Neural cell (in vitro differentiated cells): ENCODE measurements at regions not wholly inside any gene's neighbourhood (a gene's known extent, or its start where the extent isn't known, plus 50 kb on each side); places are given as distances from the start of the nearest gene placed in this dataset.

Experiments used
- H2AFZ ChIP-seq: fragments of 200-600, 300-800 bp; sonication (generic), shearing (Covaris generic); 2 replicates; pipeline ENCODE4 v1.6.0; 2014; ENCODE audit warnings: low read depth, mild to moderate bottlenecking, antibody characterized with exemption, low read length, moderate library complexity
- H3F3A ChIP-seq: fragments of 200-600 bp; shearing (Covaris generic); 2 replicates; pipeline ENCODE4 v1.6.1; 2016; ENCODE audit warnings: mild to moderate bottlenecking, moderate library complexity, mixed read lengths, antibody characterized with exemption, low read length; ENCODE audit not compliant: insufficient read depth, poor library complexity, severe bottlenecking
- H3K27ac ChIP-seq: fragments of 200-600, 300-800 bp; sonication (generic), shearing (Covaris generic); 2 replicates; pipeline ENCODE4 v1.5.1; 2014; ENCODE audit warnings: mild to moderate bottlenecking, low read length, moderate library complexity
- H3K27me3 ChIP-seq: fragments of 300-800, 200-600 bp; sonication (generic), shearing (Covaris generic); 2 replicates; pipeline ENCODE4 v1.6.0; 2014; ENCODE audit warnings: mild to moderate bottlenecking, low read depth, low read length, moderate library complexity; ENCODE audit not compliant: insufficient read depth
- H3K36me3 ChIP-seq: fragments of 300-800, 200-600 bp; sonication (generic), shearing (Covaris generic); 2 replicates; pipeline ENCODE4 v1.5.1; 2014; ENCODE audit warnings: mild to moderate bottlenecking, antibody characterized with exemption, low read length, moderate library complexity; ENCODE audit not compliant: insufficient read depth
- H3K4me2 ChIP-seq: fragments of 300-800, 200-600 bp; sonication (generic), shearing (Covaris generic); 2 replicates; pipeline ENCODE4 v1.6.0; 2014; ENCODE audit warnings: mild to moderate bottlenecking, low read length
- H3K4me3 ChIP-seq: fragments of 300-800, 200-600 bp; sonication (generic), shearing (Covaris generic); 2 replicates; pipeline ENCODE4 v1.5.1; 2014; ENCODE audit warnings: mild to moderate bottlenecking, low read length, moderate library complexity
- H3K79me2 ChIP-seq: fragments of 200-600 bp; shearing (Covaris generic); replicated peaks from 2 replicates; pipeline ENCODE4 v1.6.0; 2014; ENCODE audit warnings: mild to moderate bottlenecking, low read length, moderate library complexity; ENCODE audit not compliant: insufficient read depth
- H3K9ac ChIP-seq: fragments of 300-800, 200-600 bp; sonication (generic), shearing (Covaris generic); 2 replicates; pipeline ENCODE4 v1.6.1; 2016; ENCODE audit warnings: mild to moderate bottlenecking, low read length, mixed read lengths
- H3K9me2 ChIP-seq: fragments of 200-600 bp; shearing (Covaris generic); 2 replicates; pipeline ENCODE4 v1.6.1; 2016; ENCODE audit warnings: mild to moderate bottlenecking, low read length, mixed read lengths; ENCODE audit not compliant: insufficient read depth
- H3K9me3 ChIP-seq: fragments of 200-600, 300-800 bp; sonication (generic), shearing (Covaris generic); 2 replicates; pipeline ENCODE4 v1.6.1; 2016; ENCODE audit warnings: mild to moderate bottlenecking, mixed run types, low read length, moderate library complexity, mixed read lengths
- H4K20me1 ChIP-seq: fragments of 200-600 bp; shearing (Covaris generic); 2 replicates; pipeline ENCODE4 v1.6.1; 2016; ENCODE audit warnings: mild to moderate bottlenecking, mixed run types; ENCODE audit not compliant: insufficient read depth
- EP300 ChIP-seq: fragments of 450-650 bp; conservative IDR thresholded peaks from 2 replicates; pipeline ENCODE4 v1.6.1; 2014; ENCODE audit warnings: antibody characterized with exemption, mild to moderate bottlenecking, moderate library complexity; ENCODE audit not compliant: poor library complexity, severe bottlenecking
- EZH2 ChIP-seq: fragments of 200-600, 300-800 bp; shearing (Covaris generic), sonication (generic); IDR thresholded peaks from 2 replicates; pipeline ENCODE4 v1.6.1; 2014; ENCODE audit warnings: antibody characterized with exemption, low read length, borderline replicate concordance, mild to moderate bottlenecking; ENCODE audit not compliant: insufficient read depth, poor library complexity, severe bottlenecking
- MXI1 ChIP-seq: fragments of 450-650 bp; conservative IDR thresholded peaks from 2 replicates; pipeline ENCODE4 v1.6.1; 2014; ENCODE audit warnings: antibody characterized with exemption, mild to moderate bottlenecking; ENCODE audit not compliant: poor library complexity, severe bottlenecking
- POLR2AphosphoS5 ChIP-seq: IDR thresholded peaks from 2 replicates; pipeline ENCODE4 v1.6.1; 2012
- RAD21 ChIP-seq: fragments of 450-650 bp; conservative IDR thresholded peaks from 2 replicates; pipeline ENCODE4 v1.6.1; 2014; ENCODE audit warnings: antibody characterized with exemption, mild to moderate bottlenecking, moderate library complexity
- SMC3 ChIP-seq: fragments of 450-650 bp; conservative IDR thresholded peaks from 2 replicates; pipeline ENCODE4 v1.6.1; 2014; ENCODE audit warnings: antibody characterized with exemption, mild to moderate bottlenecking, moderate library complexity; ENCODE audit not compliant: poor library complexity
- TAF1 ChIP-seq: IDR thresholded peaks from 2 replicates; pipeline ENCODE4 v1.6.1; 2012; ENCODE audit warnings: low read depth
- TF ChIP-seq, protein P1 (sequence below): fragments of 450-650 bp; IDR thresholded peaks from 2 replicates; pipeline ENCODE4 v1.5.1; 2014; ENCODE audit warnings: antibody characterized with exemption, mild to moderate bottlenecking, moderate library complexity; ENCODE audit not compliant: poor library complexity, severe bottlenecking
- TF ChIP-seq, protein P2 (sequence below): IDR thresholded peaks from 2 replicates; pipeline ENCODE4 v1.6.1; 2012; ENCODE audit warnings: borderline replicate concordance

DNA sequence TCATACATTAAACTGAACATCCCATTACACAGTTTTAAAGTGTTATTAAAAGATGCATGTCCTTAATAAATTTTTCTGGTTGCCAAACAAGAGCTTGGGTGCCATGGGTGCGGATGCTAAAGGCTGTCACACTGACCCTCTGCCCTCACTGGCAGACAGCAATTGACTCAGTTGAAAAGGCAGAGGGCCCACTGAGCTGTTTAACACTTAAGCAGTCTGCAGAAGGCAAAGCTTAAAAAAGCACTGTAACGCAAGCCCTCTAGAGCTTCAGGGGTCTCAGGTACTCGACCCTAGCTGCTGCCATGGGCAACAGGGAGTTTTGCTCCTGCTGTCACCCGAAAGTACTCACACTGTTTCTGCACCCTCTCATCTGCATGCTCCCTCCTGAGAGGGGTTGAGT is 726.4 kb upstream of the TYRP1 start:
- Histone ChIP-seq H4K20me1 (no peaks in the 10 kb centered on the region), H3K36me3 (no peaks in the 10 kb centered on the region), H3K27ac (no peak overlapping the region), H3K79me2 (no peaks in the 10 kb centered on the region), H3K9me3 (no peaks in the 10 kb centered on the region), H3F3A (no peaks in the 10 kb centered on the region), H3K4me3 (no peak overlapping the region), H3K27me3 (no peaks in the 10 kb centered on the region), H3K9ac (no peak overlapping the region), H3K4me2 (no peak overlapping the region), H2AFZ (no peak overlapping the region), H3K9me2 (no peaks in the 10 kb centered on the region)
- TF ChIP-seq TAF1 (no peak), RAD21 (no peak), EP300 (no peak), MXI1 (no peak), EZH2 (no peak), POLR2AphosphoS5 (no peak), SMC3 (no peak)
- TF ChIP-seq, protein P1, sequence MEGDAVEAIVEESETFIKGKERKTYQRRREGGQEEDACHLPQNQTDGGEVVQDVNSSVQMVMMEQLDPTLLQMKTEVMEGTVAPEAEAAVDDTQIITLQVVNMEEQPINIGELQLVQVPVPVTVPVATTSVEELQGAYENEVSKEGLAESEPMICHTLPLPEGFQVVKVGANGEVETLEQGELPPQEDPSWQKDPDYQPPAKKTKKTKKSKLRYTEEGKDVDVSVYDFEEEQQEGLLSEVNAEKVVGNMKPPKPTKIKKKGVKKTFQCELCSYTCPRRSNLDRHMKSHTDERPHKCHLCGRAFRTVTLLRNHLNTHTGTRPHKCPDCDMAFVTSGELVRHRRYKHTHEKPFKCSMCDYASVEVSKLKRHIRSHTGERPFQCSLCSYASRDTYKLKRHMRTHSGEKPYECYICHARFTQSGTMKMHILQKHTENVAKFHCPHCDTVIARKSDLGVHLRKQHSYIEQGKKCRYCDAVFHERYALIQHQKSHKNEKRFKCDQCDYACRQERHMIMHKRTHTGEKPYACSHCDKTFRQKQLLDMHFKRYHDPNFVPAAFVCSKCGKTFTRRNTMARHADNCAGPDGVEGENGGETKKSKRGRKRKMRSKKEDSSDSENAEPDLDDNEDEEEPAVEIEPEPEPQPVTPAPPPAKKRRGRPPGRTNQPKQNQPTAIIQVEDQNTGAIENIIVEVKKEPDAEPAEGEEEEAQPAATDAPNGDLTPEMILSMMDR = no peak
- TF ChIP-seq, protein P2, sequence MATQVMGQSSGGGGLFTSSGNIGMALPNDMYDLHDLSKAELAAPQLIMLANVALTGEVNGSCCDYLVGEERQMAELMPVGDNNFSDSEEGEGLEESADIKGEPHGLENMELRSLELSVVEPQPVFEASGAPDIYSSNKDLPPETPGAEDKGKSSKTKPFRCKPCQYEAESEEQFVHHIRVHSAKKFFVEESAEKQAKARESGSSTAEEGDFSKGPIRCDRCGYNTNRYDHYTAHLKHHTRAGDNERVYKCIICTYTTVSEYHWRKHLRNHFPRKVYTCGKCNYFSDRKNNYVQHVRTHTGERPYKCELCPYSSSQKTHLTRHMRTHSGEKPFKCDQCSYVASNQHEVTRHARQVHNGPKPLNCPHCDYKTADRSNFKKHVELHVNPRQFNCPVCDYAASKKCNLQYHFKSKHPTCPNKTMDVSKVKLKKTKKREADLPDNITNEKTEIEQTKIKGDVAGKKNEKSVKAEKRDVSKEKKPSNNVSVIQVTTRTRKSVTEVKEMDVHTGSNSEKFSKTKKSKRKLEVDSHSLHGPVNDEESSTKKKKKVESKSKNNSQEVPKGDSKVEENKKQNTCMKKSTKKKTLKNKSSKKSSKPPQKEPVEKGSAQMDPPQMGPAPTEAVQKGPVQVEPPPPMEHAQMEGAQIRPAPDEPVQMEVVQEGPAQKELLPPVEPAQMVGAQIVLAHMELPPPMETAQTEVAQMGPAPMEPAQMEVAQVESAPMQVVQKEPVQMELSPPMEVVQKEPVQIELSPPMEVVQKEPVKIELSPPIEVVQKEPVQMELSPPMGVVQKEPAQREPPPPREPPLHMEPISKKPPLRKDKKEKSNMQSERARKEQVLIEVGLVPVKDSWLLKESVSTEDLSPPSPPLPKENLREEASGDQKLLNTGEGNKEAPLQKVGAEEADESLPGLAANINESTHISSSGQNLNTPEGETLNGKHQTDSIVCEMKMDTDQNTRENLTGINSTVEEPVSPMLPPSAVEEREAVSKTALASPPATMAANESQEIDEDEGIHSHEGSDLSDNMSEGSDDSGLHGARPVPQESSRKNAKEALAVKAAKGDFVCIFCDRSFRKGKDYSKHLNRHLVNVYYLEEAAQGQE = no peak

DNA sequence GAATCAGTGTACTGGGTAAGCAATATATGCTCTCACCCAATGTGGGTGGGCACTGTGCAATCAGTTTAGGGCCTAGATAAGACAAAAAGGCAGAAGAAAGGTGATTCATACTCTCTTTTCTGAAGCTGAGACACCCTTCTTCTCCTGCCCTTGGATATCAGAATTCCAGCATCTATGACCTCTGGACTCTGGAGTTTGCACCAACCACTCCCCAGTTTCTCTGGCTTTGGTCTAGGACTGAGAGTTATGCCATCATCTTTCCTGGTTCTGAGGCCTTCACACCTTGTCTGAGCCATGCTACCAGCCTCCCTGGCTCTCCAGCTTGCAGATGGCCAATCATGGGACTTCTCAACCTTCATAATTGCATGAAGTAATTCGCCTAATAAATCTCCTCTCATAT is 724.6 kb upstream of the TYRP1 start:
- H3K9ac ChIP-seq = no peak overlapping the region
- TF ChIP-seq, protein P1 = no peak
- no peak for TF ChIP-seq RAD21
- TF ChIP-seq POLR2AphosphoS5 = no peak
- TF ChIP-seq EP300 = no peak
- TF ChIP-seq, protein P2 = no peak
- no peak for TF ChIP-seq TAF1
- TF ChIP-seq EZH2 = no peak
- TF ChIP-seq MXI1 = no peak
- no peak for TF ChIP-seq SMC3
- H3K9me2 ChIP-seq = no peaks in the 10 kb centered on the region
- H3K27ac ChIP-seq = no peak overlapping the region
- no peaks in the 10 kb centered on the region for H3K27me3 ChIP-seq
- no peaks in the 10 kb centered on the region for H3K9me3 ChIP-seq
- H2AFZ ChIP-seq = no peak overlapping the region
- no peaks in the 10 kb centered on the region for H3F3A ChIP-seq
- no peak overlapping the region for H3K4me2 ChIP-seq
- H3K36me3 ChIP-seq = no peaks in the 10 kb centered on the region
- H3K79me2 ChIP-seq = no peaks in the 10 kb centered on the region
- H4K20me1 ChIP-seq = no peaks in the 10 kb centered on the region
- H3K4me3 ChIP-seq = no peak overlapping the region
